ENCODE measurements at regions not wholly inside any gene's neighbourhood (a gene's known extent, or its start where the extent isn't known, plus 50 kb on each side); places are given as distances from the start of the nearest gene placed in this dataset.

DNA sequence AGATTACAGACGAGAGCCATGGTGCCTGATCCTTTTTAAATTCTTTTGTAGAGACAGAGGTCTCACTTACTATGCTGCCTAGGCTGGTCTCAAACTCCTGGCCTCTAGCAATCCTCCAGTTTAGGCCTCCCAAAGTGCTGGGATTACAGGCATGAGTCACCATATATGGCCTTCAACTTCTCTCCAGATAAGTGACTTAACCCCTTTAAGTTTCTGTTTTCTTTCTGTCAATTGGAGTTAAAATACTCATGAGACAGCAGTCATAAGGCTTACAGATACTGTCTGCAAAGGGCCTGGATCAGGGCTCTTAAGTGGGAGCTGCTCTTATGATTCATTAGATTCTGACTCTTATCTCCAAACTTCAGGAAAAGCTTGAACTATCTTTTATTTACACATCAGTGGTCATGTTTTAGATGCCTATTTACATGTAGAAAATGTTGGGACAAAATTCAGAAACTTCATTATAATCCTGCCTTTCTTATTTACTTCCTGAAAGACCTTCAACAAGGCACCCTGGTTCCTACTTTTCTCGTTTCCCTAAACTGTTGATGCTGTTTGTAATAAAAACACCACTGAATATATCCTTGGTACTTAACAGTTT is 271.5 kb upstream of the TBX3 start:
- TF ChIP-seq CTCF (IDR thresholded peaks at IDR 0.05): no peak
- TF ChIP-seq EZH2phosphoT487 (IDR thresholded peaks at IDR 0.05): no peak
- TF ChIP-seq EZH2 (IDR thresholded peaks at IDR 0.05): no peak
